GM18951 (cell line): ENCODE measurements at regions not wholly inside any gene's neighbourhood (a gene's known extent, or its start where the extent isn't known, plus 50 kb on each side); places are given as distances from the start of the nearest gene placed in this dataset.

Experiments used
- POLR2A ChIP-seq: IDR thresholded peaks from 4 replicates; pipeline ENCODE4 v1.6.1; 2011; ENCODE audit warnings: mild to moderate bottlenecking; ENCODE audit not compliant: insufficient read length, insufficient read depth; ENCODE audit errors: extremely low read depth
- in situ Hi-C: fragments of 300-500 bp; cut with MboI; formaldehyde crosslinking; loops from one replicate; pipeline ENCODE4 v1.12.0; 2022; ENCODE audit warnings: low sequenced_read_pairs, mixed read lengths, inconsistent platforms; ENCODE audit not compliant: unreplicated experiment

- in situ Hi-C loops = no loop called here
- no peak for TF ChIP-seq POLR2A
Observed at GRCh38 chr13:85693889-85694511, 105.2 kb downstream of the SLITRK6 start.

GRCh38 chr13:85690368-85690767, 108.9 kb downstream of the SLITRK6 start:
- TF ChIP-seq POLR2A = no peak
- in situ Hi-C loops = no loop called here

GRCh38 chr13:85685436-85685835, 113.8 kb downstream of the SLITRK6 start:
- no peak for TF ChIP-seq POLR2A
- in situ Hi-C loops = no loop called here

GRCh38 chr13:85675151-85675907, 123.9 kb downstream of the SLITRK6 start:
- no peak for TF ChIP-seq POLR2A
- in situ Hi-C loops = no loop called here

GRCh38 chr13:85671336-85671735, 127.9 kb downstream of the SLITRK6 start:
- in situ Hi-C loops = no loop called here

GRCh38 chr13:85666356-85666755, 132.9 kb downstream of the SLITRK6 start:
- no peak for TF ChIP-seq POLR2A
- in situ Hi-C loops = no loop called here

More at GRCh38 chr13:85671336-85671735, 127.9 kb downstream of the SLITRK6 start:
- TF ChIP-seq POLR2A = no peak

- no peak for TF ChIP-seq POLR2A
- in situ Hi-C loops = no loop called here
Observed at GRCh38 chr13:85665286-85665685, 133.9 kb downstream of the SLITRK6 start.

- in situ Hi-C loops = no loop called here
Observed at GRCh38 chr13:85663856-85664255, 135.4 kb downstream of the SLITRK6 start.

GRCh38 chr13:85662186-85662585, 137.0 kb downstream of the SLITRK6 start:
- TF ChIP-seq POLR2A = no peak
- in situ Hi-C loops = no loop called here

More at GRCh38 chr13:85663856-85664255, 135.4 kb downstream of the SLITRK6 start:
- TF ChIP-seq POLR2A = no peak

GRCh38 chr13:85661675-85662074, 137.5 kb downstream of the SLITRK6 start:
- in situ Hi-C loops = no loop called here

GRCh38 chr13:85659493-85659892, 139.7 kb downstream of the SLITRK6 start:
- in situ Hi-C loops = no loop called here
- TF ChIP-seq POLR2A = no peak

More at GRCh38 chr13:85661675-85662074, 137.5 kb downstream of the SLITRK6 start:
- no peak for TF ChIP-seq POLR2A

- in situ Hi-C loops = no loop called here
- TF ChIP-seq POLR2A = no peak
Observed at GRCh38 chr13:85657942-85658341, 141.3 kb downstream of the SLITRK6 start.

GRCh38 chr13:85655040-85655439, 144.2 kb downstream of the SLITRK6 start:
- no peak for TF ChIP-seq POLR2A
- in situ Hi-C loops = no loop called here

GRCh38 chr13:85654227-85654626, 145.0 kb downstream of the SLITRK6 start:
- in situ Hi-C loops = no loop called here
- TF ChIP-seq POLR2A = no peak
